Fibroblast of the aortic adventitia (primary cell): ENCODE measurements at regions not wholly inside any gene's neighbourhood (a gene's known extent, or its start where the extent isn't known, plus 50 kb on each side); places are given as distances from the start of the nearest gene placed in this dataset.
A peak's percentile ranks its signal among the peaks of the same experiment; 100 is the strongest.

Experiments
- DNase-seq: peaks from one replicate; pipeline ENCODE4 v3.0.0-alpha.2; 2010; ENCODE audit warnings: low read depth
- H3K4me3 ChIP-seq: 2 replicates; pipeline ENCODE4 v1.5.1; 2011; ENCODE audit warnings: low read depth, mild to moderate bottlenecking, control low read depth, low read length, moderate library complexity
- CTCF ChIP-seq: IDR thresholded peaks from 2 replicates; pipeline ENCODE4 v1.5.1; 2011; ENCODE audit warnings: mild to moderate bottlenecking, low read length, control low read depth, inconsistent platforms; ENCODE audit not compliant: insufficient read depth

DNA sequence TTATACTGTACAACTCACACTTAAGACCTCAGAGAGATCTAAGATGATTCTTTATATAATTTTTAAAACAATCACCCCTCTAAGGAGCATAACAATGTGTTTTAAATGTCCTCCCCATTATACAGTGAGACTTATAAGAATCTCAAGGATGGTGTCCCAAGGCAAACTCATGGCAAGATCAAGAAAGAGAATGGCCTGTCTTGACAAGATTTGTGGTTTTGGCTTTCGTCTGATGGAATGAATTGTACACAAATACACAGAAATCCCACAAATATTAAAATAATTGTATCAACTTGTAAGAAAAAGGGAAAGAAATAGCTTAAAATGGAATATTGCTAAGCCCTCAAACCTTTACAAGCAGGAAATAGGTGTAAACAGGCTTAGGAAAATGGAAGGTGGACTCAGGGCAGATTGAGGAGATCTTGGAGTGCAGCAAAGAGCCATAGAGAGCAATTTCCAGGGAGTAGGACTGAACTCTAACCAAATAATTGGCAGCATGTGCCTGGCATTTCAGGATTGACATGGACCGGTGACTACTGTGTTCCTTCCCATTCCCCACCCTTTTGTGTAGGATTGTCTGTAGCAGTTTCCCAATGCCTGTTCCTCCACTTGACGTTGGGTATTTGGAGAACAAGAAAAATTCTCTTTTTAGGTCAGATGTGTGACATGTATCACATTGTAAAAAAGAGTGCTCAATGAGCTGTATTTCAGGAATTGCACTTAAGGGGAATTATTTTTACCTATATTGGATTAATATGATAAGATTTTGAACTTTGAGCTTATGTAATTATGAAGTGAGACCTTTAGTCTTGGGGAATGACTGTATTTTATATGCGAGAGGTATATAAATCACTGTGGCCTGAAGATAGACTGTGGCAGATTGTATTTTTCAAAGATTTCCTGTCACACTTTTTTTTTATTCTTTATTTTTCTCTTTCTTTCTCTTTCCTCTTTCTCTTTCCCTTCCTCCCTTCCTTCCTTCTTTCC, 317.8 kb upstream of the SLITRK3 start:
- no peak overlapping the region for H3K4me3 ChIP-seq
- no peak for TF ChIP-seq CTCF
- no peak for DNase-seq

- H3K4me3 ChIP-seq = no peak overlapping the region
- DNase-seq = no peak
- TF ChIP-seq CTCF = no peak
Observed at GRCh38 chr3:165507576-165507975, 311.4 kb upstream of the SLITRK3 start.

- DNase-seq = no peak
- H3K4me3 ChIP-seq = no peak overlapping the region
- no peak for TF ChIP-seq CTCF
Observed at GRCh38 chr3:165507060-165507459, 310.9 kb upstream of the SLITRK3 start.

GRCh38 chr3:165505657-165506056, 309.5 kb upstream of the SLITRK3 start:
- no peak for TF ChIP-seq CTCF
- H3K4me3 ChIP-seq = no peak overlapping the region
- no peak for DNase-seq

- no peak for TF ChIP-seq CTCF
- DNase-seq = no peak
- H3K4me3 ChIP-seq = no peak overlapping the region
Observed at GRCh38 chr3:165504554-165504953, 308.4 kb upstream of the SLITRK3 start.

DNA sequence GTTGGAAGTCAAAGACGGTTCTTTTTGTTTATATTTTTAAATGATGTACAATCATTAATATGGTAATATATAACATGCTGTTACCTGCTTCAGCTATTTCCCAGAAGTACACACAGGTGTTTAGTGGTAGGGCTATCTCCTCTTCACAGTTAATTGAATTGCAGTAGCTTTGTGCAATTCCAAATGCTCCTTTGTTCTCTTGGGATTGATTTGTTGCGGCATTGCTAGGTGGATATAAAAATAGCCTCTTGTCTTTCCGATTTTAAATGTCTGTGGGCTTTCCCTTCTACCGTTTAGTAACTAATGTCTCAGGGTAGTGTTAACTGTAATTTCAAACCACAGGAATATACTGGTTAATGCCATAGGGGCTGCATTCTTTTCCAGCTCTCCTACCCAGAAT, 307.6 kb upstream of the SLITRK3 start:
- TF ChIP-seq CTCF = no peak
- DNase-seq = no peak
- H3K4me3 ChIP-seq = no peak overlapping the region

- peak; percentile 6 for DNase-seq
- H3K4me3 ChIP-seq = no peak overlapping the region
- no peak for TF ChIP-seq CTCF
Observed at GRCh38 chr3:165503346-165503745, 307.2 kb upstream of the SLITRK3 start.
